Activated naive CD8-positive, alpha-beta T cell treated with anti-CD3 and anti-CD28 coated beads, Interleukin-2, amount 10 ng/mL, durations not matched to agents 7 days and 5 days (primary cell): ENCODE measurements at regions not wholly inside any gene's neighbourhood (a gene's known extent, or its start where the extent isn't known, plus 50 kb on each side); places are given as distances from the start of the nearest gene placed in this dataset.

Experiments
- ATAC-seq: fragments of 150-1000 bp; cut with Tn5 transposase; one replicate; pipeline ENCODE4 v1.10.0; 2021; ENCODE audit warnings: low read depth, moderate library complexity
- POLR2A ChIA-PET: fragments of 350-600 bp; sonication (Branson Sonifier 250); formaldehyde crosslinking; loops from one replicate; lab custom pipeline; 2021; ENCODE audit warnings: antibody characterized with exemption; lab: Charles Lee
- DNase-seq: peaks from one replicate; pipeline ENCODE4 v3.0.0; 2021
- H3K27ac Mint-ChIP-seq: one replicate; pipeline ENCODE4 v1.8.0; 2022; ENCODE audit warnings: mild to moderate bottlenecking, mixed read lengths
- H3K27me3 Mint-ChIP-seq: one replicate; pipeline ENCODE4 v1.8.0; 2022; ENCODE audit warnings: mild to moderate bottlenecking, moderate library complexity, mixed read lengths
- H3K36me3 Mint-ChIP-seq: one replicate; pipeline ENCODE4 v1.8.0; 2021; ENCODE audit warnings: mild to moderate bottlenecking, mixed read lengths
- H3K4me1 Mint-ChIP-seq: one replicate; pipeline ENCODE4 v1.8.0; 2021; ENCODE audit warnings: mixed read lengths
- H3K4me3 Mint-ChIP-seq: one replicate; pipeline ENCODE4 v1.8.0; 2022; ENCODE audit warnings: mild to moderate bottlenecking, moderate library complexity, mixed read lengths
- H3K9me3 Mint-ChIP-seq: one replicate; pipeline ENCODE4 v1.8.0; 2021; ENCODE audit warnings: mixed read lengths

DNA sequence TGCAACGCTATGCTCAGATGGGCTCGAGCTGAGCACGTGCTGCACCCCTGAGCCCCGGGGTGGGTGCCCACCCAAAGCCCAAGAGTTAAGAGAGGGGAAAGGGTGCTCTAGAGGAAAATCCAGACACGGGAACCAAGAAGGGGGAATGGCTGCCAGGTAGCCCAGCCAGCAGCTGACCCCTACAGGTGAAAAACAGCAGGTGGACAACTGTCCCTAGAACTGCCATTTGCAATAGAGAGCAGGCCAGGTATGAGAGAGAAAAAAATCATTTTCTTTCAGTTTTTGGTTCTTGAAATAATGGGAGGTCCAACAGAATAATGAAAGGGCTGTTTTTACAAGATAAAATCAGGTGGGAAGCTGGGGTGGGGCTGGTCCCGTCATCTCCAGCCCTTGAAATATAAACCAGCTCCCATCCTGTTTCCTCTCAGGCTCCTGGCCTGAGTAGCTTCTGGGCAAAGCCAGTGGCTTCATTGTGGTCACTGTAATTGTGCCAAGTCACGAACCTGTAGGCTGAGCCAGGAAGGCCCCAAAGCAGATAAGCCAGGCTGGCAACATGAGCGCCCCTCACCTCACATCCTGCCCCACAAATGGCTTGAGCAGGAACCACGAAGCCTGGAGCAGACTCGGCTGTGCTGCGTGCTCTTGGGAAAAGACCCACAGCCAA is 257.8 kb downstream of the SNX10 start:
- Mint-ChIP-seq H3K27me3 (peaks cover 19% of the 10 kb centered on the region), H3K4me3 (no peak overlapping the region), H3K36me3 (no peaks in the 10 kb centered on the region), H3K9me3 (no peaks in the 10 kb centered on the region), H3K4me1 (peaks cover 2% of the 10 kb centered on the region), H3K27ac (no peak overlapping the region)
- POLR2A ChIA-PET, result no interaction called here
- DNase-seq (no peak), ATAC-seq (no peak)

DNA sequence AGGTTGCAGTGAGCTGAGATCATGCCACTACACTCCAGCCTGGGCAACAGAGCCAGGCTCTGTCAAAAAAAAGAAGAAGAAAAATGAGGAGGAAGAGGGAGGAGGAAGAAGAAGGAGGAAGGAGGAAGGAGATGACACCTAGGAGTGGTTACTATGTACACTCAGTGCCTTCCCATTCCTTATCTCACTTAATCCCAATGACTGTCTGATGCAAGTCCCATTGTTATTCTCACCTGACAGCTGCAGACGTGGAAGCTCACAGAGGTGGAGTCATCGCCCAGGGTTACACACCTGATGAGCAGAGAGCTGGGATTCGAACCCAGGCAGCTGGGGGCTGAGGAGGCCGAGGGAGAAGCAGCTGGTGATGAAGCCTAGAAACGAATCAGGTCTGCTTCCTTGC is 258.8 kb downstream of the SNX10 start:
- H3K4me3 Mint-ChIP-seq, result no peak overlapping the region
- DNase-seq (no peak), ATAC-seq (no peak)
- POLR2A ChIA-PET, result no interaction called here
- peaks cover 19% of the 10 kb centered on the region for H3K27me3 Mint-ChIP-seq
- no peak overlapping the region for H3K27ac Mint-ChIP-seq
- no peaks in the 10 kb centered on the region for H3K36me3 Mint-ChIP-seq
- no peaks in the 10 kb centered on the region for H3K4me1 Mint-ChIP-seq
- H3K9me3 Mint-ChIP-seq, result no peaks in the 10 kb centered on the region

DNA sequence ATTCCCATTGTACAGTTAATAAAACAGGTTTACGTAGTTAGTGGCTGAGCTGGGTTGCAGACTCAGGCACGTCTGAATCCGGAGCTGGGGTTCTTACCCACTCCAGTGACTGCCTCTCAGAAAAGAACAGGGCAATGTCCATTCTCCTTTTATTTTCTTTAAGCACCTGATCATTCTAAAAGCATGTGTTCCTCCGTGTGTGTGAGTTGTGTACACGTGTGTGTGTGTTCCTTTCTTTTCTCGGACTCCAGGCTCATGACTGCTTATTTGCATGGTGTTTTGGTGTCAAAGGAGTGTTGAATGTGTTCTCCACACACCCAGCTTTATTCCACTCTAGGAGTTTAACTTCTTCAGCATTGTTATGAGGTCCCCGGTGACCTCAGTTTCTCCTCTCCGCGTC is 260.1 kb downstream of the SNX10 start:
- H3K4me1 Mint-ChIP-seq, result no peaks in the 10 kb centered on the region
- POLR2A ChIA-PET, result no interaction called here

DNA sequence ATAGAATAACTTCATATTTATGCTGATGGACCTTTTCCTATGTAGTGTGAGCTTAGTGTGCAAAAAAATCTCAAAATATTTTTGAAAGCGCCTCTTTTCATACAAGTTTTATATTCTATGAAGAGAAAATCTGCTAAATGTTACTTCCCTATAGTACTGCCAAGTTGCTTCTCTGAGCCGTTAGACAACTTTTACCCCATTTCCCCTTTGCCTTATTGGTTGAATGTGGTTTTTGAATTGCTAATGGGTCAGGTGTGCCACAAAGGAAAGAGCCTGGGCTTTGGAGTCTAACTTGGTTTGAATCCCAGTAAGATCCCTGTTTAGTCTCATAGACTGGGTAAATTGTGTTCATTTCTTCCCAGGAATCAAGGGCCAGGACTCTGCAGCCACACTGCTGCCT is 261.5 kb downstream of the SNX10 start:
- no peak overlapping the region for H3K4me3 Mint-ChIP-seq
- no peak overlapping the region for H3K27ac Mint-ChIP-seq
- no peaks in the 10 kb centered on the region for H3K9me3 Mint-ChIP-seq
- POLR2A ChIA-PET, result no interaction called here
- no peaks in the 10 kb centered on the region for H3K4me1 Mint-ChIP-seq
- ATAC-seq (no peak), DNase-seq (no peak)
- no peaks in the 10 kb centered on the region for H3K36me3 Mint-ChIP-seq
- H3K27me3 Mint-ChIP-seq, result peaks cover 19% of the 10 kb centered on the region

More for the DNA sequence above, 260.1 kb downstream of the SNX10 start:
- Mint-ChIP-seq H3K27me3 (peaks cover 19% of the 10 kb centered on the region), H3K27ac (no peak overlapping the region), H3K9me3 (no peaks in the 10 kb centered on the region), H3K4me3 (no peak overlapping the region), H3K36me3 (no peaks in the 10 kb centered on the region)
- DNase-seq (no peak), ATAC-seq (no peak)

DNA sequence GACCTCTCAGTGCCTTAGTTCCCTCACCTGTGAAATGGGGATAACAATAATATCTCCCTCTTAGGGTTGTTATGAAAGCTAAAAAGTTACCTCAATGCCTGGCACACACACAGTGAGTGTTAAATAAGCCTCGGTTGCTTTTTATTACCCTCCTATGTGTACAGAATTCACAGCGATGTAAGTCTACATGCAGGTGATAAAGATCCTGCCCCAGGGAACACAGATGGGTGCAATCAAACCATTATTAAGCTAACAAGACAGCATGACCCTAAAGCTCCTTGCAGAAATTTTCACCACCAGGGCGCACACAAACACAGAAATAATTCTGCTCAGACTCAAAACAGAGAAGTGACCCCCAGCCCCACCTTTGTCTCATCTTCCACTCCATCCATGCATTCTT is 261.9 kb downstream of the SNX10 start:
- POLR2A ChIA-PET, result no interaction called here
- Mint-ChIP-seq H3K9me3 (no peaks in the 10 kb centered on the region), H3K4me3 (no peak overlapping the region), H3K27ac (no peak overlapping the region), H3K27me3 (peaks cover 19% of the 10 kb centered on the region), H3K4me1 (no peaks in the 10 kb centered on the region), H3K36me3 (no peaks in the 10 kb centered on the region)
- no peak for ATAC-seq
- DNase-seq, result no peak

DNA sequence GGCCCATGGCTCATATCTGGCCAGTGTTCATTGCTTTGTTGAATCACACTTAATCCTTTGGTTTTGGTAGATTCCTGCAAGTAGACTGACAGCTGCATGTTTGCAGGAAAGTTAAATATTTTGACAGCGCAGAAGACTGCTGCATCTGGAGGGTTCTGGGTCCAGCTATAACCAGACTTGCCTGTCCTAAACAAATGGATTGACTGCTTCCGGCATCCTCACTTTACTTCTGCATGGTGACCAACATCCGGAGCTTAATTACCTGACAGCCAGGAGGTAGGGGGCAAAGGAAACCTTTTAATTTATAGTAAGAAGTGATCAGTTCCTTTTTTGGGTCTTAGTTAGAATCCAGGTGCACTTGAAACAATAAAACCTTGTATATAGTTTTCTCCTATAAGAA is 263.3 kb downstream of the SNX10 start:
- H3K27me3 Mint-ChIP-seq, result peaks cover 20% of the 10 kb centered on the region
- H3K4me1 Mint-ChIP-seq, result no peaks in the 10 kb centered on the region
- no peak for DNase-seq
- H3K9me3 Mint-ChIP-seq, result no peaks in the 10 kb centered on the region
- no peak for ATAC-seq
- H3K36me3 Mint-ChIP-seq, result no peaks in the 10 kb centered on the region
- no peak overlapping the region for H3K4me3 Mint-ChIP-seq
- POLR2A ChIA-PET, result no interaction called here
- no peak overlapping the region for H3K27ac Mint-ChIP-seq

DNA sequence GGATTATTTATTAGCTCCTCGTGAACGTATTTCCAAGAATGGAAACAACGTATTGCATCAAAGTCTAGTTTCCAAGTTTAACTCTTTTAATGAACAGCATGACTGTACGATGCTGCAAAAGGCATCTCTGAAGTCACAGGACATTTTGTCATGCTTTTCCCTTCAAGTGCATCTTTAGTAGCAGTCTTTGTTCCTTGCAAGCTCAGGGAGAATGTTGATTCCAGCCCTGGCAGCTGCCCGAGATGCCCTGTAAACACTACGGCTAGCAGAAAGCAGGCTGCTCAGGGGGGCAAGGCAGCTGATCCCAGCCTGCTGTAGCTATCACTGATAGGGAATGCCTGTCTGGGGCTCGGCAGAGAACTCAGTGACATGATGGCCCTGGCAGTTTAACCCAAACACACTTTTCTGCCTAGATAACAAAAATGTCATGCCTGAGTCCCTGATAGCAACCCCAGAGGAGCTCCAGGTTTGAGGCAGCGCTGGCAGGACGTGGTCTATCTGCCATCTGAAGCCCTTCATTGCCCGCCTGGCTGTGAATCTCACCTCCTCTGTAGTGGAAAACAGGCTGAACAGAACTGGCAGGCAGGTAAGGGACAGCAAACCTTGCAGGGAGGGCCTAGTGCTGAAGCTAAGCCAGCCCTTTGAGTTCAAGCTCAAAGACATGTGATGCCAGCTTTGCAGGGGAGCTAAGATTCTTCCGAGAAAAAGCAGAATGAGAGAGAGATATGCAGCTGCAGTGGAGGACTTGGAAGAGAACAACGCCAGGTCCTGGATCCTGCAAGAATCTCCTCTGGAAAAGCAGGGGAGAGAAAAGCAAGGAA is 264.6 kb downstream of the SNX10 start:
- POLR2A ChIA-PET, result no interaction called here
- no peak for ATAC-seq
- DNase-seq, result no peak
- no peaks in the 10 kb centered on the region for H3K36me3 Mint-ChIP-seq
- H3K27ac Mint-ChIP-seq, result no peak overlapping the region
- H3K4me1 Mint-ChIP-seq, result no peaks in the 10 kb centered on the region
- H3K27me3 Mint-ChIP-seq, result peaks cover 19% of the 10 kb centered on the region
- H3K4me3 Mint-ChIP-seq, result no peak overlapping the region
- no peaks in the 10 kb centered on the region for H3K9me3 Mint-ChIP-seq

DNA sequence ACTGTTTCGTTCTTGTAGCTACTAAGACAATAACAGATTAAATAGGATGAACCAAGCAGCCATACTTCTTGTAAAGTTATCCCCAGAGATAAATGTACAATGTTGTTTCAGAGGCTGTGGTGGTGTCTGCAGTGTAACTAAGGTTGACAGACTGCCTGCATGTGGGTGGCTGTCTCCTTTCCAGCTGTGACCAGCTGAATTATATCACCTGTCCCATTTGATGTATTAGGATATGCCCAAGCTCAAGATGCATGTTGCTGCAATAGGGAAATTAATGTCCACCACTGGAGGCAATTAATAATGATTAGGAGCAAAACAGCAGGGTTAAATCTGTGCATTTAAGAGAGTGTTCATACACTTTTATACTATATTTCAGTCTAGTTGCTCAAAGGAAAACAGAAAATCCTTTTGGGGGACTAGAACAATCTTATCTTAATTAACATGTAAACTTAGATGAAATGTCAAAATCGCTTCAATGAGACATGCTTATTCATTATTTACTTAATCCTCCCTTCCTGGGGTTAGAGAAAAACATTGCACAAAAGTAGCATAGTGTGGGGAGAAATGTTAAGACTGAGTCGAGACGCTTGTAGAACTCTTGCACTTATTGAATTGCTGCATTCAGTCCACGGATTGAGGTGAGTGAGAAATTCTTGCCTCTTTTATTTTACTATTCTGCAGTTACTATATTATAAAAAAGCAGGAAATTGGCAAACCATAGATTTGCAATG is 269.0 kb downstream of the SNX10 start:
- Mint-ChIP-seq H3K27ac (no peak overlapping the region), H3K27me3 (peaks cover 11% of the 10 kb centered on the region), H3K9me3 (no peaks in the 10 kb centered on the region), H3K36me3 (no peaks in the 10 kb centered on the region), H3K4me3 (no peak overlapping the region), H3K4me1 (no peaks in the 10 kb centered on the region)
- POLR2A ChIA-PET, result no interaction called here
- no peak for DNase-seq
- no peak for ATAC-seq

DNA sequence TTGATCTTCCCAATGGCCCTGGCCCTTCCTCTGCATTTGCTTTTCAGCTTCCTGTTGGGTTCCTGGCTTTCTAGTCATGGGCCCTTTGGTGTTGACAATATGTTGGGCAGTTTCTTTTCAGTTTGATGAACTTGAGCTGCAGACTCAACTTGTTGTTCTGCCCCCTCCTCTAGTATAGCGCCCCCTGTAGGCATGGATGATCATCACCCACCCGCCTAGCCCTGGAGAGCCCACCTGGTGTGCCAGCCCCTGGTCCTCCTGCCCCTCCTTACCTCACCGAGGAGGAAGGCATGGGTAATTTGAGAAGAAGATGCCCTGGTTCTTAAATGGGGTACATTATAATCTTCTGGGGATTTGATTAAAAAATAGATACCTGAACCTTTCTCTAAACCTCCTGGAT is 271.2 kb downstream of the SNX10 start:
- Mint-ChIP-seq H3K4me1 (no peaks in the 10 kb centered on the region), H3K27ac (no peak overlapping the region), H3K4me3 (no peak overlapping the region), H3K27me3 (peaks cover 13% of the 10 kb centered on the region), H3K9me3 (no peaks in the 10 kb centered on the region), H3K36me3 (no peaks in the 10 kb centered on the region)
- ATAC-seq (no peak), DNase-seq (no peak)
- POLR2A ChIA-PET, result no interaction called here

DNA sequence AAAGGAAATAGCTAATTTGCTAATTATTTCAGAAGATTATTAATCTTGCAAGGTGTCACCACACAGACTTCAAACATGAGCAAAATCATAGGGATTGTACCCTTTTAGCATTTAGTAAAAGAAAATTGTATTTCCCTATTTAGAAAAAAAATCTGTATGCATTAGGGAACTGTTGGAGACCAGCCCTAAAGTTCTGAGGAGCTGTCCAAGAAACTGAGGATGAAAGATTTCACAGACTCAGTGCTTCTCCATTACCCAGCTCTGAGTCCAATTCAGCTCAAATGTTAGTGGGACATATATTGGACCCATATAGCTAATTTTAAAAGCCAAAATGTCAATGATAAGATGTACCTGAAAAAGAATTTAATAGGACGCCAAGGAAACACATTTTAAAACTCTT is 271.7 kb downstream of the SNX10 start:
- Mint-ChIP-seq H3K4me1 (no peaks in the 10 kb centered on the region), H3K36me3 (no peaks in the 10 kb centered on the region), H3K4me3 (no peak overlapping the region), H3K9me3 (no peaks in the 10 kb centered on the region), H3K27ac (no peak overlapping the region), H3K27me3 (peaks cover 16% of the 10 kb centered on the region)
- POLR2A ChIA-PET, result no interaction called here
- DNase-seq (no peak), ATAC-seq (no peak)

DNA sequence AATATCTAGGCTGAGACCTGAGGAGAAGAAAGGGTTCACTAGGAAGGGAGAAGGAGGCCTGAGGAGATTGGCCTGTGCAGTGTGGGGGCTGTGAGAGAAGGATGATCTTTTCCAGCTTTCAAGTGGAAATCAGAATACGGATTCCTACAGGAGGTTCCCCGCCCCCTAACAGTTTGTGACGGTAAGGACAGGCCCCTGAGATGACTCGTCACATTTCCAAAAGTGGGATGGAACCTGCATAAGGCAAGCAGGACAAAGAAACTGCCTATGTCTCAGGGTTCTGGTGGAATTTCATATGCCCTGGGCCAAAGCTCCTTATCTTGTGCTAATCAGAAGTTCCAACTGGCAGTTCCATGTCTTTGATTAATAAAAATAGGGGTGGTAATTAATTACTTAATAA is 275.6 kb downstream of the SNX10 start:
- POLR2A ChIA-PET, result no interaction called here
- ATAC-seq (no peak), DNase-seq (no peak)
- no peaks in the 10 kb centered on the region for H3K4me1 Mint-ChIP-seq
- H3K36me3 Mint-ChIP-seq, result no peaks in the 10 kb centered on the region
- peaks cover 3% of the 10 kb centered on the region for H3K9me3 Mint-ChIP-seq
- no peak overlapping the region for H3K27ac Mint-ChIP-seq
- no peak overlapping the region for H3K4me3 Mint-ChIP-seq
- peaks cover 9% of the 10 kb centered on the region for H3K27me3 Mint-ChIP-seq

DNA sequence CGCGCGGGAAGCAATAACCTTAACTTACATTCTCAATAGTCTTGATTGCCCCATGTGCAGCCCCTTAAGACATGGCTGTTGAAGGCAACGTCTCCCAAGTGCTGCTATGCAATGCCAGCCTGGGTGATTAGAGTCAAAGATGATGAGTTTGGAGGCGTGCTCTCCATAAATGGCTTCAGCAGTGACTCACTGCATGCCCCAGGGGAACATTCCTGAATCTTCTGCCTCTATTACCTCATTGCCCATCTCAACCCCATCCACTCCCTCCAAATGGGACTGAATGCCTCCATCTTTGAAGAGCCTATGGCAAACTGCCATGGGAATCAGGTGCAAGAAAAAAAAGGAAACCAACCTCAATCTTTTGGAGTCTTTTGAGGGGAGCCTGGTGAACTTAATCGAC is 282.8 kb downstream of the SNX10 start:
- DNase-seq, result no peak
- POLR2A ChIA-PET, result no interaction called here
- no peak for ATAC-seq
- Mint-ChIP-seq H3K27ac (no peak overlapping the region), H3K4me1 (no peaks in the 10 kb centered on the region), H3K4me3 (no peak overlapping the region), H3K36me3 (no peaks in the 10 kb centered on the region), H3K9me3 (peaks cover 3% of the 10 kb centered on the region), H3K27me3 (no peaks in the 10 kb centered on the region)

DNA sequence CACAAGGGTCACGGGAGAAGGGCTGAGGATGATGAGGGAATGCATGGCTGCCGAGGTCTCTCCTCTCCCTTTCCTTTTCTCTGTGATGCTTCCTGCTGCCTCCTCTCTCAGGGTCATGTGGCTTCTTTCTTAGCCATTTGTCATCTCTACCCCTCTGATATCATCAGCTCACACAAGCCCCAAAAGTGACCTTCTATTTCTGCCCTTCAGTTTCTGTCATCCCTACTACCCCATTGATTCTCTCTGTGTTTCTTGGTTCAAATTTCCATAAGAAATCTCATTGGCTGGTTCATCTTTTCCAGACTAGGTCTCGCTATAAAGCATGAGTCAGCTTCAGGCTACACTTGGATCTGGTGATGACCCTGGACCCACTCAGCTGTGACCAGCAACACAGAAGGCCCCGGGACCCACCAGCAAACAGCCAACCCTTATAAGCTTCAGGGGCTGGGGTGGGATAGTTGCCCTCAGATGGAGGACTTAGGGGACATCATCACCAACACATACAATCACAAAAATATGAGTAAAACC is 284.3 kb downstream of the SKAP2 start:
- H3K4me3 Mint-ChIP-seq, result no peak overlapping the region
- ATAC-seq, result no peak
- no peaks in the 10 kb centered on the region for H3K36me3 Mint-ChIP-seq
- no peak overlapping the region for H3K27ac Mint-ChIP-seq
- DNase-seq, result no peak
- POLR2A ChIA-PET, result no interaction called here
- H3K4me1 Mint-ChIP-seq, result no peaks in the 10 kb centered on the region
- no peaks in the 10 kb centered on the region for H3K9me3 Mint-ChIP-seq
- H3K27me3 Mint-ChIP-seq, result peaks cover 12% of the 10 kb centered on the region
